Loucy (cell line): ENCODE measurements at regions not wholly inside any gene's neighbourhood (a gene's known extent, or its start where the extent isn't known, plus 50 kb on each side); places are given as distances from the start of the nearest gene placed in this dataset.

Experiments used
- H2AFZ ChIP-seq: fragments of 200-600 bp; sonication (generic); 2 replicates; pipeline ENCODE4 v1.6.0; 2016; ENCODE audit warnings: antibody characterized with exemption, mild to moderate bottlenecking, low read length, moderate library complexity
- H3F3A ChIP-seq: fragments of 200-600 bp; 2 replicates; pipeline ENCODE4 v1.6.0; 2016; ENCODE audit warnings: antibody characterized with exemption, low read depth, mild to moderate bottlenecking
- H3K27me3 ChIP-seq: fragments of 200-600 bp; sonication (generic); 2 replicates; pipeline ENCODE4 v1.6.1; 2014; ENCODE audit warnings: low read length, mild to moderate bottlenecking; ENCODE audit not compliant: insufficient read depth, poor library complexity, severe bottlenecking
- H3K36me3 ChIP-seq: fragments of 200-600 bp; sonication (generic); 2 replicates; pipeline ENCODE4 v1.6.1; 2016; ENCODE audit warnings: low read length; ENCODE audit not compliant: insufficient read depth
- H3K4me1 ChIP-seq: fragments of 200-600 bp; sonication (generic); 2 replicates; pipeline ENCODE4 v1.5.1; 2014; ENCODE audit warnings: low read length, mild to moderate bottlenecking; ENCODE audit not compliant: insufficient read depth, poor library complexity, severe bottlenecking
- H3K4me2 ChIP-seq: fragments of 200-600 bp; sonication (generic); 2 replicates; pipeline ENCODE4 v1.6.0; 2014; ENCODE audit warnings: antibody characterized with exemption, low read length, low read depth, mild to moderate bottlenecking; ENCODE audit not compliant: poor library complexity, severe bottlenecking
- H3K4me3 ChIP-seq: fragments of 200-600 bp; sonication (generic); 2 replicates; pipeline ENCODE4 v1.5.1; 2014; ENCODE audit warnings: low read length, mild to moderate bottlenecking, mixed read lengths; ENCODE audit not compliant: poor library complexity, severe bottlenecking
- H3K79me2 ChIP-seq: fragments of 200-600 bp; sonication (generic); 2 replicates; pipeline ENCODE4 v1.6.1; 2014; ENCODE audit warnings: low read length; ENCODE audit not compliant: insufficient read depth
- H3K9ac ChIP-seq: fragments of 200-600 bp; sonication (generic); 2 replicates; pipeline ENCODE4 v1.6.0; 2014; ENCODE audit warnings: mild to moderate bottlenecking, low read depth, low read length, moderate library complexity; ENCODE audit not compliant: poor library complexity, severe bottlenecking
- H3K9me2 ChIP-seq: fragments of 200-600 bp; sonication (generic); replicated peaks from 2 replicates; pipeline ENCODE4 v1.6.1; 2016; ENCODE audit warnings: low read depth, low read length, mixed read lengths
- H3K9me3 ChIP-seq: fragments of 200-600 bp; sonication (generic); 2 replicates; pipeline ENCODE4 v1.6.1; 2014; ENCODE audit warnings: mild to moderate bottlenecking, antibody characterized with exemption, low read length, low read depth; ENCODE audit not compliant: insufficient read depth
- H4K20me1 ChIP-seq: fragments of 200-600 bp; sonication (generic); 2 replicates; pipeline ENCODE4 v1.6.0; 2014; ENCODE audit warnings: antibody characterized with exemption, low read length, mild to moderate bottlenecking; ENCODE audit not compliant: insufficient read depth, poor library complexity, severe bottlenecking
- EZH2phosphoT487 ChIP-seq: fragments of 200-600 bp; IDR thresholded peaks from 2 replicates; pipeline ENCODE4 v1.6.1; 2018; ENCODE audit warnings: antibody characterized with exemption, mild to moderate bottlenecking, moderate library complexity, borderline replicate concordance
- TF ChIP-seq, protein P1 (sequence below): fragments of 200-600 bp; sonication (generic); conservative IDR thresholded peaks from 2 replicates; pipeline ENCODE4 v1.5.1; 2014; ENCODE audit warnings: mild to moderate bottlenecking, antibody characterized with exemption, low read length

- H3K79me2 ChIP-seq, result no peaks in the 10 kb centered on the region
- no peaks in the 10 kb centered on the region for H3K9me2 ChIP-seq
- H3K4me2 ChIP-seq, result no peak overlapping the region
- H3K4me3 ChIP-seq, result no peak overlapping the region
- H3K27me3 ChIP-seq, result no peaks in the 10 kb centered on the region
- H2AFZ ChIP-seq, result no peak overlapping the region
- H3K9me3 ChIP-seq, result no peaks in the 10 kb centered on the region
- H4K20me1 ChIP-seq, result no peaks in the 10 kb centered on the region
- H3K9ac ChIP-seq, result no peak overlapping the region
- H3F3A ChIP-seq, result no peaks in the 10 kb centered on the region
- H3K4me1 ChIP-seq, result no peaks in the 10 kb centered on the region
- H3K36me3 ChIP-seq, result no peaks in the 10 kb centered on the region
- TF ChIP-seq, protein P1, sequence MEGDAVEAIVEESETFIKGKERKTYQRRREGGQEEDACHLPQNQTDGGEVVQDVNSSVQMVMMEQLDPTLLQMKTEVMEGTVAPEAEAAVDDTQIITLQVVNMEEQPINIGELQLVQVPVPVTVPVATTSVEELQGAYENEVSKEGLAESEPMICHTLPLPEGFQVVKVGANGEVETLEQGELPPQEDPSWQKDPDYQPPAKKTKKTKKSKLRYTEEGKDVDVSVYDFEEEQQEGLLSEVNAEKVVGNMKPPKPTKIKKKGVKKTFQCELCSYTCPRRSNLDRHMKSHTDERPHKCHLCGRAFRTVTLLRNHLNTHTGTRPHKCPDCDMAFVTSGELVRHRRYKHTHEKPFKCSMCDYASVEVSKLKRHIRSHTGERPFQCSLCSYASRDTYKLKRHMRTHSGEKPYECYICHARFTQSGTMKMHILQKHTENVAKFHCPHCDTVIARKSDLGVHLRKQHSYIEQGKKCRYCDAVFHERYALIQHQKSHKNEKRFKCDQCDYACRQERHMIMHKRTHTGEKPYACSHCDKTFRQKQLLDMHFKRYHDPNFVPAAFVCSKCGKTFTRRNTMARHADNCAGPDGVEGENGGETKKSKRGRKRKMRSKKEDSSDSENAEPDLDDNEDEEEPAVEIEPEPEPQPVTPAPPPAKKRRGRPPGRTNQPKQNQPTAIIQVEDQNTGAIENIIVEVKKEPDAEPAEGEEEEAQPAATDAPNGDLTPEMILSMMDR, result no peak
- no peak for TF ChIP-seq EZH2phosphoT487
These were observed 94.7 kb upstream of the TMEM45B start for GRCh38 chr11:129720994-129721393.

- Histone ChIP-seq H3K9me3 (no peaks in the 10 kb centered on the region), H4K20me1 (no peaks in the 10 kb centered on the region), H3K79me2 (no peaks in the 10 kb centered on the region), H3K4me1 (no peaks in the 10 kb centered on the region), H3K4me2 (no peak overlapping the region), H2AFZ (no peak overlapping the region), H3K4me3 (no peak overlapping the region), H3K9ac (no peak overlapping the region), H3K27me3 (no peaks in the 10 kb centered on the region), H3K9me2 (no peaks in the 10 kb centered on the region), H3K36me3 (no peaks in the 10 kb centered on the region), H3F3A (no peaks in the 10 kb centered on the region)
- TF ChIP-seq, protein P1, result no peak
- TF ChIP-seq EZH2phosphoT487, result no peak
These were observed 94.0 kb upstream of the TMEM45B start for GRCh38 chr11:129721685-129722084.

GRCh38 chr11:129722529-129722928 is 93.1 kb upstream of the TMEM45B start:
- no peak overlapping the region; the same call in 1 of the 2 replicates for H2AFZ ChIP-seq
- H3K4me2 ChIP-seq, result no peak overlapping the region
- no peak for TF ChIP-seq EZH2phosphoT487
- TF ChIP-seq, protein P1, result no peak
- no peaks in the 10 kb centered on the region for H3K4me1 ChIP-seq
- no peaks in the 10 kb centered on the region for H3K9me3 ChIP-seq
- H3K36me3 ChIP-seq, result no peaks in the 10 kb centered on the region
- no peaks in the 10 kb centered on the region for H3F3A ChIP-seq
- H3K4me3 ChIP-seq, result no peak overlapping the region
- no peak overlapping the region for H3K9ac ChIP-seq
- no peaks in the 10 kb centered on the region for H3K79me2 ChIP-seq
- no peaks in the 10 kb centered on the region for H3K9me2 ChIP-seq
- no peaks in the 10 kb centered on the region for H3K27me3 ChIP-seq
- H4K20me1 ChIP-seq, result no peaks in the 10 kb centered on the region
